ENCODE measurements at regions not wholly inside any gene's neighbourhood (a gene's known extent, or its start where the extent isn't known, plus 50 kb on each side); places are given as distances from the start of the nearest gene placed in this dataset.

DNA sequence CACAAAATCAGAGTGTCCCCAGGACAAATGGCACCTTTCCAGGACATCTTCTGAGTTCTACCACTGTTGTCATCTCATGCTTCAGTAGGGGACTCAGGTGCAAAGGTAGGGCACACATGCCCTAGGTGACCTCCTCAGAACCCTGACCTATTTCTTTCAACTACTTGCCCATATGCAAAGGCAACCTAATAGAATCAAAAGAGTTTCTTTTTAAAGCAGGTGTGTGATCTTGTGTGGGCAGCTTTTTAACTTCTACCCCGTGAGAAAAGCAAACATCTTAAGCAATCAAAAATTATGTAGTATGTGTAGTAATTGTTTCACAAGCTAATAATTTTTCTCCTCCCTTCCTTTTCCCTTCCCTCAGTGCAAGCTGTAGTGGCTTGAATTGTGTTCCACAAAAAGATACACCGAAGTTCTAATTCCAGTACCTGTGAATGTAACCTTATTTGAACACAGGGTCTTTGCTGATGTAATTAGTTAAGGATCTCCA lies 333.1 kb downstream of the RND3 start:
- no peak overlapping the region for H3K27ac ChIP-seq (ENCODE audit: insufficient read depth, low read depth, low read length)
- H3K9me1 ChIP-seq (replicated peaks; ENCODE audit: control insufficient read depth, extremely low read depth, insufficient read depth, low read length) = no peaks in the 10 kb centered on the region
- CTCF ChIA-PET = interaction anchor here (2.0 kb wide), 1 partner anchor 11 kb away, joined by 6 read pairs; no protein-coding TSS in a partner anchor
- no peaks in the 10 kb centered on the region for H3K36me3 ChIP-seq (ENCODE audit: control insufficient read depth in 2 of 2, extremely low read depth in 1 of 2, insufficient read depth in 2 of 2, low read length in 2 of 2)
- POLR2A ChIA-PET = no interaction called here
- no peaks in the 10 kb centered on the region for H3K79me2 ChIP-seq (ENCODE audit: control insufficient read depth, insufficient read depth, low read length)
- H3K4me2 ChIP-seq (ENCODE audit: insufficient read depth, low read length) = no peak overlapping the region
- intact Hi-C loops (cut with micrococcal nuclease) (no loop called here), dilution Hi-C loops (cut with MboI; ENCODE audit: extremely low pct_ligation_motif_present, low sequenced_read_pairs) (no loop called here)
- H3K9ac ChIP-seq (replicated peaks; ENCODE audit: extremely low read depth, insufficient read depth, low read length) = no peak overlapping the region
- no peak overlapping the region for H3K4me3 ChIP-seq (replicated peaks in 1 of 3; ENCODE audit: insufficient read depth in 1 of 3, low read depth in 1 of 3, low read length in 3 of 3)
- H4K20me1 ChIP-seq (replicated peaks; ENCODE audit: control insufficient read depth, extremely low read depth, insufficient read depth, low read length) = no peaks in the 10 kb centered on the region
- TF ChIP-seq EZH2 (IDR thresholded peaks at IDR 0.05; ENCODE audit: borderline replicate concordance, low read depth, low read length, severe bottlenecking) = no peak
- no peak for TF ChIP-seq POLR2AphosphoS5 (IDR thresholded peaks at IDR 0.05; ENCODE audit: insufficient read depth, low read depth, low read length)
- no peak for TF ChIP-seq MYC (IDR thresholded peaks at IDR 0.05; ENCODE audit: low read depth, low read length)
- TF ChIP-seq FOS (IDR thresholded peaks at IDR 0.05; ENCODE audit: borderline replicate concordance, insufficient read depth, low read length) = no peak
- FAIRE-seq (no peak), DNase-seq (ENCODE audit: low read depth, low spot score) (no peak)
- no peak overlapping the region for H2AFZ ChIP-seq (ENCODE audit: low read depth, low read length)
- no peaks in the 10 kb centered on the region for H3K4me1 ChIP-seq (ENCODE audit: control insufficient read depth, extremely low read depth, insufficient read depth, low read length)
- no peaks in the 10 kb centered on the region for H3K27me3 ChIP-seq (ENCODE audit: control insufficient read depth in 2 of 2, insufficient read depth in 2 of 2, low read length in 2 of 2)
- BruUV-seq (replicated peaks) = no TSS peak
- no peaks in the 10 kb centered on the region for H3K9me3 ChIP-seq (replicated peaks; ENCODE audit: control insufficient read depth, insufficient read depth, low read length)

DNA sequence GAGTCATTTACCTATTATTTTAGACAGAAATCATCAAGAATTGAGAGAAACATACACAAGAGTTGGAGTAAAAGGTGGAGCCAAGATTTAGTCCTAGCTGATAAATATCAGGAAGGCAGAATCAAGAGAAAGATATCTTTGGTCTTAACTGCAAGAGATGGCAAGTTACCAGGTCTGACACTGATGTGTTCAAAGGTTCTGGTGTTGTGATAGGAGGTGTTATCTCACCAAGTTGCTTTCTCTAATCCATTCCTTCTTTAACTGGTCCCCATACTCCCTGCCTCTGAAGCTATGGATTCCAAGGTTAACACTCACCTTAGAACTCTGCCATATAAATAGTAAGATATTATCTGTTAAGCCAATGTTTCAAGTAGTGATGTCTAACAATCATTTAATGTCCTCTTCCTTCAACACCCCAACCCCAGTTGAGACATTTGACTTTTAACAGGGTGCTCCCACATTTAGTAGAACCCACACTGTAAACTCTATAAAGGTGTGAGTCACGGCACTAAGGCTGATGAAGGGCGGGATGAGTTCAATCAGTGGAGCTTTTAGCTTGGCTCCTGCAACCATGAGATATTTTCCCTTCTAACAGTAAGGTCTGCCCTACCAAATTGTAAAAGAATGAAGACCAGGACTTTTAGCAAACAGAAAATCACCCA lies 333.7 kb downstream of the RND3 start:
- dilution Hi-C loops (cut with MboI; ENCODE audit: extremely low pct_ligation_motif_present, low sequenced_read_pairs) (no loop called here), intact Hi-C loops (cut with micrococcal nuclease) (no loop called here)
- Histone ChIP-seq H3K4me3 (replicated peaks in 1 of 3; ENCODE audit: insufficient read depth in 1 of 3, low read depth in 1 of 3, low read length in 3 of 3) (no peak overlapping the region), H3K36me3 (ENCODE audit: control insufficient read depth in 2 of 2, extremely low read depth in 1 of 2, insufficient read depth in 2 of 2, low read length in 2 of 2) (no peaks in the 10 kb centered on the region), H3K27ac (ENCODE audit: insufficient read depth, low read depth, low read length) (no peak overlapping the region), H3K9ac (replicated peaks; ENCODE audit: extremely low read depth, insufficient read depth, low read length) (no peak overlapping the region), H3K9me3 (replicated peaks; ENCODE audit: control insufficient read depth, insufficient read depth, low read length) (no peaks in the 10 kb centered on the region), H3K4me2 (ENCODE audit: insufficient read depth, low read length) (no peak overlapping the region), H4K20me1 (replicated peaks; ENCODE audit: control insufficient read depth, extremely low read depth, insufficient read depth, low read length) (no peaks in the 10 kb centered on the region), H3K9me1 (replicated peaks; ENCODE audit: control insufficient read depth, extremely low read depth, insufficient read depth, low read length) (no peaks in the 10 kb centered on the region), H3K27me3 (ENCODE audit: control insufficient read depth in 2 of 2, insufficient read depth in 2 of 2, low read length in 2 of 2) (no peaks in the 10 kb centered on the region), H3K4me1 (ENCODE audit: control insufficient read depth, extremely low read depth, insufficient read depth, low read length) (no peaks in the 10 kb centered on the region), H3K79me2 (ENCODE audit: control insufficient read depth, insufficient read depth, low read length) (no peaks in the 10 kb centered on the region), H2AFZ (ENCODE audit: low read depth, low read length) (no peak overlapping the region)
- ChIA-PET POLR2A (no interaction called here), CTCF (no interaction called here)
- no TSS peak for BruUV-seq (replicated peaks)
- DNase-seq (ENCODE audit: low read depth, low spot score) = no peak
- TF ChIP-seq JUN (IDR thresholded peaks at IDR 0.05; ENCODE audit: borderline replicate concordance, insufficient read depth, insufficient read length, low read depth) (no peak), EZH2 (IDR thresholded peaks at IDR 0.05; ENCODE audit: borderline replicate concordance, low read depth, low read length, severe bottlenecking) (no peak), POLR2A (IDR thresholded peaks at IDR 0.05; ENCODE audit: low read depth, low read length) (no peak), GATA2 (IDR thresholded peaks at IDR 0.05; ENCODE audit: insufficient read depth, insufficient read length, low read depth, low read length) (no peak), POLR2AphosphoS5 (IDR thresholded peaks at IDR 0.05; ENCODE audit: insufficient read depth, low read depth, low read length) (no peak)
- no peak for FAIRE-seq
